ENCODE measurements at regions not wholly inside any gene's neighbourhood (a gene's known extent, or its start where the extent isn't known, plus 50 kb on each side); places are given as distances from the start of the nearest gene placed in this dataset.

- TF ChIP-seq ZFX (IDR thresholded peaks at IDR 0.05; ENCODE audit: borderline replicate concordance) = no peak
- TF ChIP-seq, protein P1, sequence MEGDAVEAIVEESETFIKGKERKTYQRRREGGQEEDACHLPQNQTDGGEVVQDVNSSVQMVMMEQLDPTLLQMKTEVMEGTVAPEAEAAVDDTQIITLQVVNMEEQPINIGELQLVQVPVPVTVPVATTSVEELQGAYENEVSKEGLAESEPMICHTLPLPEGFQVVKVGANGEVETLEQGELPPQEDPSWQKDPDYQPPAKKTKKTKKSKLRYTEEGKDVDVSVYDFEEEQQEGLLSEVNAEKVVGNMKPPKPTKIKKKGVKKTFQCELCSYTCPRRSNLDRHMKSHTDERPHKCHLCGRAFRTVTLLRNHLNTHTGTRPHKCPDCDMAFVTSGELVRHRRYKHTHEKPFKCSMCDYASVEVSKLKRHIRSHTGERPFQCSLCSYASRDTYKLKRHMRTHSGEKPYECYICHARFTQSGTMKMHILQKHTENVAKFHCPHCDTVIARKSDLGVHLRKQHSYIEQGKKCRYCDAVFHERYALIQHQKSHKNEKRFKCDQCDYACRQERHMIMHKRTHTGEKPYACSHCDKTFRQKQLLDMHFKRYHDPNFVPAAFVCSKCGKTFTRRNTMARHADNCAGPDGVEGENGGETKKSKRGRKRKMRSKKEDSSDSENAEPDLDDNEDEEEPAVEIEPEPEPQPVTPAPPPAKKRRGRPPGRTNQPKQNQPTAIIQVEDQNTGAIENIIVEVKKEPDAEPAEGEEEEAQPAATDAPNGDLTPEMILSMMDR (IDR thresholded peaks at IDR 0.05) = no peak
These were observed 78.3 kb upstream of the HSPA9 start for GRCh38 chr5:138653502-138653901.

DNA sequence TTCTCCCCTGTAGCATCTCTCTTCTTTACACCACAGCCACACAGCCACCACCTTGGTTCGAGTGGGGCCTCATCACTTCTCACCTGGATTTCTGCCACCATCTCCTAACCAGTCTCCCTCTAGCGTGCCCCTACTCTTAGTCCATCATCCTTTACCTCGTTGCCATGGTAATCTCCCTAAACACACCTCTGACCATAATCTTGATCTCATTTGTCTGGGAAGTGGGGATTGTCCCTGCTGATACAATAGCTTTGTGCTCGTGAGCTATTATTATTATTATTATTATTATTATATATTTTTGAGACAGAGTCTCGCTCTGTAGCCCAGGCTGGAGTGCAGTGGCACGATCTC lies 76.5 kb upstream of the HSPA9 start:
- no peak overlapping the region for H3K27ac ChIP-seq
- TF ChIP-seq ZFX (IDR thresholded peaks at IDR 0.05; ENCODE audit: borderline replicate concordance) = no peak
- TF ChIP-seq, protein P1 (IDR thresholded peaks at IDR 0.05) = no peak

More at GRCh38 chr5:138653502-138653901, 78.3 kb upstream of the HSPA9 start:
- H3K27ac ChIP-seq = no peak overlapping the region

DNA sequence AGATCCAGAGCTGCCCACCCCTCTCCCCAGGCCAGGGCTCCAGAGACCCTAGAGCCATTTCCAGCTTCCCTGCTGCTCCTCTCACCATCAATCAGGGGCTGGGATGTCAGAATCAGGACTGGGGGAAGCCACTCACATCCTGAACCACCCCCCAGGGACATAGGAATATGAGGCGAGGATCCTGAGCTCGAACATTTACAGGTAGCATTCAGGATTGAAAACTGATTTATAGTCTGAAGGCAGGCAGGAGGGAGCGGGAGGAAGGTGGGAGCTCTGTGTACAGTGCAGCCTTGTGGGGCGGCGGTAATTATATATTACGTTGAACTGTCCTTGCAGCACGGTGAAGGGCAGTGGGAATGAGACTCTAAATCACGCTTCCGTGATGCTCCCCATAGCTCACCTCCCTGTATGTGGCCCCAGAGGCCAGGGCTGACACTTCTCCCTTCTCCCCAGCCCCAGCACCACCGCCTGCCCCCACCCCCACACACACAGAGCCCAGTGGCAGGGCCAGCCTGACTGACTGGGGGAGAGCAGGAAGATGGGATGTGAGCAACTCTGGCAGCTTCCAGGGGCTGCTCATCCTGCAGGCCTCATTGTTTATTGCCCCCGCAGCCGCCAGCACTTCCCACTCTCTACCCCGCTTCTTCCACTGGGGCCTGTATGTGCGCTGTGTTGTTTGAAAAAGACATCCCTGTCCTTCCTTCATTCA lies 76.0 kb upstream of the HSPA9 start:
- TF ChIP-seq ZFX (IDR thresholded peaks at IDR 0.05; ENCODE audit: borderline replicate concordance) = no peak
- TF ChIP-seq, protein P1 (IDR thresholded peaks at IDR 0.05) = no peak

GRCh38 chr5:138650196-138650595 lies 75.0 kb upstream of the HSPA9 start:
- no peak overlapping the region for H3K27ac ChIP-seq
- TF ChIP-seq, protein P1 (IDR thresholded peaks at IDR 0.05) = no peak
- TF ChIP-seq ZFX (IDR thresholded peaks at IDR 0.05; ENCODE audit: borderline replicate concordance) = no peak

More for the DNA sequence above, 76.0 kb upstream of the HSPA9 start:
- H3K27ac ChIP-seq = no peak overlapping the region

- no peak overlapping the region for H3K27ac ChIP-seq
These were observed 74.6 kb upstream of the HSPA9 start for GRCh38 chr5:138649775-138650174.

GRCh38 chr5:138649316-138649720 lies 74.1 kb upstream of the HSPA9 start:
- no peak overlapping the region for H3K27ac ChIP-seq
- TF ChIP-seq ZFX (IDR thresholded peaks at IDR 0.05; ENCODE audit: borderline replicate concordance) = no peak
- TF ChIP-seq, protein P1 (IDR thresholded peaks at IDR 0.05) = no peak

More at GRCh38 chr5:138649775-138650174, 74.6 kb upstream of the HSPA9 start:
- TF ChIP-seq, protein P1 (IDR thresholded peaks at IDR 0.05) = no peak
- no peak for TF ChIP-seq ZFX (IDR thresholded peaks at IDR 0.05; ENCODE audit: borderline replicate concordance)

GRCh38 chr5:138648841-138649240 lies 73.6 kb upstream of the HSPA9 start:
- H3K27ac ChIP-seq = no peak overlapping the region
- no peak for TF ChIP-seq ZFX (IDR thresholded peaks at IDR 0.05; ENCODE audit: borderline replicate concordance)
- TF ChIP-seq, protein P1 (IDR thresholded peaks at IDR 0.05) = no peak

Data from 22Rv1 (cell line).